Kidney (tissue), 13 donors: ENCODE measurements at regions not wholly inside any gene's neighbourhood (a gene's known extent, or its start where the extent isn't known, plus 50 kb on each side); places are given as distances from the start of the nearest gene placed in this dataset.

Experiments used
- DNase-seq, 5 donors: peaks; one replicate each; pipeline ENCODE4 v3.0.0-alpha.2; 2013 to 2020
- FAIRE-seq: peaks from 2 replicates; lab custom pipeline; 2012; peaks lifted over from hg19 to GRCh38; lab: Jason Lieb, UNC
- H3K27ac ChIP-seq, 2 donors: one replicate each; pipeline ENCODE4 v1.7.0; 2013; ENCODE audit warnings: low read depth in 2 of 2, low read length in 2 of 2, inconsistent platforms in 1 of 2
- H3K27me3 ChIP-seq: one replicate; pipeline ENCODE4 v1.7.1; 2013; ENCODE audit warnings: low read length, inconsistent platforms; ENCODE audit not compliant: control insufficient read depth, insufficient read depth
- H3K36me3 ChIP-seq, 3 donors: one replicate each; pipeline versions ENCODE4 v1.7.0 to v1.7.1; 2013; ENCODE audit warnings: low read length in 3 of 3, control low read depth in 1 of 3, inconsistent platforms in 1 of 3; ENCODE audit not compliant: insufficient read depth in 3 of 3, control insufficient read depth in 2 of 3
- H3K4me1 ChIP-seq, 3 donors: one replicate each; pipeline versions ENCODE4 v1.7.0 to v1.7.1; 2013; ENCODE audit warnings: low read length in 3 of 3, inconsistent platforms in 1 of 3, low read depth in 1 of 3; ENCODE audit not compliant: control insufficient read depth in 2 of 3, insufficient read depth in 2 of 3
- H3K4me3 ChIP-seq, 3 donors: one replicate each; pipeline versions ENCODE4 v1.7.0 to v1.8.1; 2013; ENCODE audit warnings: low read length in 3 of 3, control low read depth in 1 of 3, inconsistent platforms in 1 of 3
- H3K9ac ChIP-seq, 3 donors: one replicate each; pipeline versions ENCODE4 v1.7.0 to v1.7.1; 2013; ENCODE audit warnings: low read length in 3 of 3, control low read depth in 1 of 3, inconsistent platforms in 1 of 3
- H3K9me3 ChIP-seq, 3 donors: one replicate each; pipeline versions ENCODE4 v1.7.0 to v1.7.1; 2013; ENCODE audit warnings: low read length in 3 of 3, control low read depth in 1 of 3, inconsistent platforms in 1 of 3; ENCODE audit not compliant: control insufficient read depth in 2 of 3, insufficient read depth in 1 of 3
- intact Hi-C: fragments of 100-400 bp; cut with DNase I; formaldehyde crosslinking; loops from one replicate; pipeline ENCODE4 v1.11.1; 2022
- TF ChIP-seq, protein P1 (sequence below): IDR thresholded peaks from 3 replicates; pipeline ENCODE4 v1.5.1; 2012; ENCODE audit warnings: mild to moderate bottlenecking, moderate library complexity, borderline replicate concordance; ENCODE audit not compliant: insufficient read depth; ENCODE audit errors: extremely low read depth
- donor health status: control.
- donor health status: control.
- donor health status: control.
- donor health status: control.
- donor health status: control.
- donor health status: DM: yes; HTN: yes; CAD: no.
- donor health status: Normal renal cell carcinoma (clear cell type).

DNA sequence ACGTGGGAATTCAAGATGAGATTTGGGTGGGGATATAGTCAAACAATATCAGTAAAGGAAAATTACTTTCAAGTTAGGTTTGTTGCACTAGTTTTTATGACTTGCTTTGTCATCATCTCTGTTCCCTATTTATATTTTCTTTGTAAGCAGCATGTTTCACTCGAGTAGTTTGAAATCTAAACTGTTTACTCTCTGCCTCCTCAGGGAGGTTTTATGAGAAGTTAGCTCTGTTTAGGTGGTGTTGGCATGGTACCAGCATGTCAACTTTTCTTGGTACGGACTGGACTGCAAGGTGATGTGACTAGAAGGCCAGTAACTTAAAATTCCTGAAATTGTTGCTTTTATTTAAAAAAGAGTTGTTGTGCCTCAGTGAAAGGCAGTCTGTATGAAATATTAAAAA is 59.2 kb upstream of the MTPN start:
- DNase-seq = peak in 3 of 5 donors; percentile 39 to 77 (median 75)
- FAIRE-seq = no peak
- no peaks in the 10 kb centered on the region for H3K4me1 ChIP-seq
- no peaks in the 10 kb centered on the region for H3K36me3 ChIP-seq
- H3K9ac ChIP-seq = no peak overlapping the region
- no peak overlapping the region for H3K27ac ChIP-seq
- intact Hi-C loops = no loop called here
- H3K9me3 ChIP-seq = no peaks in the 10 kb centered on the region
- TF ChIP-seq, protein P1, sequence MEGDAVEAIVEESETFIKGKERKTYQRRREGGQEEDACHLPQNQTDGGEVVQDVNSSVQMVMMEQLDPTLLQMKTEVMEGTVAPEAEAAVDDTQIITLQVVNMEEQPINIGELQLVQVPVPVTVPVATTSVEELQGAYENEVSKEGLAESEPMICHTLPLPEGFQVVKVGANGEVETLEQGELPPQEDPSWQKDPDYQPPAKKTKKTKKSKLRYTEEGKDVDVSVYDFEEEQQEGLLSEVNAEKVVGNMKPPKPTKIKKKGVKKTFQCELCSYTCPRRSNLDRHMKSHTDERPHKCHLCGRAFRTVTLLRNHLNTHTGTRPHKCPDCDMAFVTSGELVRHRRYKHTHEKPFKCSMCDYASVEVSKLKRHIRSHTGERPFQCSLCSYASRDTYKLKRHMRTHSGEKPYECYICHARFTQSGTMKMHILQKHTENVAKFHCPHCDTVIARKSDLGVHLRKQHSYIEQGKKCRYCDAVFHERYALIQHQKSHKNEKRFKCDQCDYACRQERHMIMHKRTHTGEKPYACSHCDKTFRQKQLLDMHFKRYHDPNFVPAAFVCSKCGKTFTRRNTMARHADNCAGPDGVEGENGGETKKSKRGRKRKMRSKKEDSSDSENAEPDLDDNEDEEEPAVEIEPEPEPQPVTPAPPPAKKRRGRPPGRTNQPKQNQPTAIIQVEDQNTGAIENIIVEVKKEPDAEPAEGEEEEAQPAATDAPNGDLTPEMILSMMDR = no peak
- H3K27me3 ChIP-seq = no peaks in the 10 kb centered on the region
- no peak overlapping the region for H3K4me3 ChIP-seq

DNA sequence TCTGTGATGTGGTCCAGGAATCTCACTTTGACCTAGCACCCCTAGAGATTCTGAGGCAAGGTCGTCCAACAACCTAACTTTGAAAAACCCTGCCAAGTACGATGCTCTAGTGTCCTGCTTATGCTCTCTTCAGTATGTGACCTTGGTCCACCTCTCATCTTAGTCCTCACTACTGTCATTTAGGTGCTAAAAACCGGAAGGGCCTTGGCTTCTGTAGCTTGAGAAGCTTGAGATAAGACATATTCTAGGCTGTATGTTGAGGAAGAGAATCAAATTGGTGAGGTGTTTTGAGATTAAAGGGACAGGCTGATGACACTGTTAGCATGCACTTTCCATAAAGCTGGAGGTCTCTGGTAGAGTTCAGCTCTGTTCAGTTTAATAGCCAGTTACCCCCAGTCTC is 57.0 kb upstream of the MTPN start:
- H3K27ac ChIP-seq = no peak overlapping the region
- no peaks in the 10 kb centered on the region for H3K27me3 ChIP-seq
- intact Hi-C loops = no loop called here
- DNase-seq (no peak), FAIRE-seq (no peak)
- no peaks in the 10 kb centered on the region for H3K4me1 ChIP-seq
- H3K4me3 ChIP-seq = no peak overlapping the region
- H3K9ac ChIP-seq = no peak overlapping the region
- H3K36me3 ChIP-seq = no peaks in the 10 kb centered on the region
- TF ChIP-seq, protein P1 = no peak
- H3K9me3 ChIP-seq = no peaks in the 10 kb centered on the region

DNA sequence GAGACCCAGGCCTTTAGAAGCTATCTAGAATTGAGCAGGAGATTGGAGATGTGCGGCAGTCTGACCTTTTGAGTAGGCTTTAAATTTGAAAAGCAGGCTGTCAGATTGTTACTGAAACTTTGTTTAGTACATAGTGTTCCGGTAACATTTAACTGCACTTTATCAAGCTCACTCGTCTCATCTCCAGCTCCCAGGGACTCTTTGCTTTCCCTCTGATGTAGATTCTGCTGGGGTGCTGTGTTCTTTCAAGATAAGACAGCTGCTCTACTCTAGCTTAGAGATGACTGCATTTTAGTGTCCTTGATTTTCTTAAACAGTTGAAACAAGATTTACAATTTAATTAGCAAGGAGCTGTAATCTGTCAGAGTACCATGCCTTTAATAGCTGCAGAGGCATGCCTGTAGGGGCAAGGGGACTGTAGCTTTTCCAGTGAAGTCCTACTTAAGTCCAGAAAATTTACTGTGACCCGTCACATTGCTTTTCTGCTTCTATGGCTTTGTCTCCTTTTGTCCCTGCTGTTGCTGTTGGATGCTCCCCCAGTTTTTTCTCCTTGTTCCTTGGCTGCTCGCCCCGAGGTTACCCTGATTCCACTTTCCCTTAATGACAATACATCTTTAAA is 56.4 kb upstream of the MTPN start:
- no peak overlapping the region for H3K4me3 ChIP-seq
- no peak overlapping the region for H3K9ac ChIP-seq
- H3K9me3 ChIP-seq = no peaks in the 10 kb centered on the region
- no peaks in the 10 kb centered on the region for H3K27me3 ChIP-seq
- FAIRE-seq (no peak), DNase-seq (peak; percentile 60 to 95 (median 88))
- H3K4me1 ChIP-seq = no peaks in the 10 kb centered on the region
- no peak overlapping the region for H3K27ac ChIP-seq
- no peaks in the 10 kb centered on the region for H3K36me3 ChIP-seq
- intact Hi-C loops = no loop called here
- TF ChIP-seq, protein P1 = no peak

DNA sequence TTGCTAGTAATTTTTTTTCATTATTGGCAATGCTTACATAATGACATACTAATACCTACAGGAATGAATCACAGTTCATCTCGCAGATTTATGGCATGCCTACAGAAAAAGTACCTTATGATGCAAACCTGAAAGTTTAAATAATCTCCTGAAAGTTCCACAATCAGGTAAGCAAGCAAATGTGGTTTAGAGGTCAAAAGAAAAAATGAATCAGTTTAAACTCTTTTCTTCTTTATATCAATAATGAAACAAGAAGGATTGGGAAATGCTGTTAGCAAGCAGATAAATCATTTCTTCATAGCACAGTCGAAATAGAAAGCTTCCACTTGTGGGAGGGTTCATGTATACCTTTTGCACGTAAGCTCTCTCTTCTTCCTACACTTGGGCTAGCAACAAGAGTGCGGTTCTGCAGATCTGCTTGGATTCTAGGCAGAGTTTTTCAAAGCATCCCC is 53.7 kb upstream of the MTPN start:
- Histone ChIP-seq H3K9ac (no peak overlapping the region), H3K4me1 (no peaks in the 10 kb centered on the region), H3K9me3 (no peaks in the 10 kb centered on the region), H3K27ac (no peak overlapping the region), H3K4me3 (no peak overlapping the region), H3K36me3 (no peaks in the 10 kb centered on the region), H3K27me3 (no peaks in the 10 kb centered on the region)
- FAIRE-seq (no peak), DNase-seq (no peak)
- TF ChIP-seq, protein P1 = no peak
- intact Hi-C loops = no loop called here
